ENCODE measurements at regions not wholly inside any gene's neighbourhood (a gene's known extent, or its start where the extent isn't known, plus 50 kb on each side); places are given as distances from the start of the nearest gene placed in this dataset.

DNA sequence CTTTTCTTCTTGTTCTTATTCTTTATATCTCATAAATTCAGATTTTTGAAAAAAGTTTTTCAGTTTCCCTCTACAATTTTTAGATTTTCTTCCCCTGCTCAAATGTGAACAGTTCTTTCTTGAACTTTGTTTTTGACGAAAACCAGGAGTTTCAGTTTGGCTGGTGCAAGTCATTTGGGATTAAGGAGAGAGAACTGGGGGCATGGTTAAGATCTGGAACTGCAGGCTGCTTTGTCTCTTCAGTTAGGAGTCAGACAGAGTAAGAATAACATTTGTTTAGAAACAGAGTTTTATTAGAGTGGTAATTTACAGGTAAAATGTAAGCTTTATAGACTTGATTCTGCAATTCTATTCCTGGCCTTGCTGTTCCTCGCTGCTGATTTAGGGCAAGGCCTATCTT lies 310.5 kb upstream of the C2CD4B start:
- TF ChIP-seq, protein P1, sequence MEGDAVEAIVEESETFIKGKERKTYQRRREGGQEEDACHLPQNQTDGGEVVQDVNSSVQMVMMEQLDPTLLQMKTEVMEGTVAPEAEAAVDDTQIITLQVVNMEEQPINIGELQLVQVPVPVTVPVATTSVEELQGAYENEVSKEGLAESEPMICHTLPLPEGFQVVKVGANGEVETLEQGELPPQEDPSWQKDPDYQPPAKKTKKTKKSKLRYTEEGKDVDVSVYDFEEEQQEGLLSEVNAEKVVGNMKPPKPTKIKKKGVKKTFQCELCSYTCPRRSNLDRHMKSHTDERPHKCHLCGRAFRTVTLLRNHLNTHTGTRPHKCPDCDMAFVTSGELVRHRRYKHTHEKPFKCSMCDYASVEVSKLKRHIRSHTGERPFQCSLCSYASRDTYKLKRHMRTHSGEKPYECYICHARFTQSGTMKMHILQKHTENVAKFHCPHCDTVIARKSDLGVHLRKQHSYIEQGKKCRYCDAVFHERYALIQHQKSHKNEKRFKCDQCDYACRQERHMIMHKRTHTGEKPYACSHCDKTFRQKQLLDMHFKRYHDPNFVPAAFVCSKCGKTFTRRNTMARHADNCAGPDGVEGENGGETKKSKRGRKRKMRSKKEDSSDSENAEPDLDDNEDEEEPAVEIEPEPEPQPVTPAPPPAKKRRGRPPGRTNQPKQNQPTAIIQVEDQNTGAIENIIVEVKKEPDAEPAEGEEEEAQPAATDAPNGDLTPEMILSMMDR (conservative IDR thresholded peaks at IDR 0.05; ENCODE audit: low read length): no peak
- no peak for TF ChIP-seq EZH2phosphoT487 (IDR thresholded peaks at IDR 0.05; ENCODE audit: borderline replicate concordance, low read depth, low read length)
- Histone ChIP-seq H3K9me2 (ENCODE audit: insufficient read depth, low read length) (no peaks in the 10 kb centered on the region), H3K9me3 (ENCODE audit: low read length) (no peaks in the 10 kb centered on the region), H2AFZ (ENCODE audit: low read length) (no peak overlapping the region), H4K20me1 (ENCODE audit: insufficient read depth, low read length) (no peaks in the 10 kb centered on the region), H3K4me2 (ENCODE audit: low read length) (no peak overlapping the region), H3K36me3 (ENCODE audit: insufficient read depth, low read length) (no peaks in the 10 kb centered on the region), H3K79me2 (ENCODE audit: insufficient read depth, low read depth, low read length) (no peaks in the 10 kb centered on the region), H3K4me3 (ENCODE audit: low read depth, low read length, poor library complexity, severe bottlenecking) (no peak overlapping the region), H3K27ac (ENCODE audit: low read depth, low read length, poor library complexity, severe bottlenecking) (no peak overlapping the region), H3K4me1 (ENCODE audit: insufficient read depth, low read length, poor library complexity, severe bottlenecking) (no peaks in the 10 kb centered on the region)
- ChIA-PET CTCF (ENCODE audit: unreplicated experiment) (no interaction called here), POLR2A (interaction anchor here (1.0 kb wide), 1 partner anchor 11 kb away, joined by 3 read pairs; no protein-coding TSS in a partner anchor)
- no TSS peak for BruUV-seq (replicated peaks)
- DNase-seq (ENCODE audit: low spot score): no peak
- intact Hi-C loops (cut with micrococcal nuclease; ENCODE audit: unreplicated experiment): no loop called here

DNA sequence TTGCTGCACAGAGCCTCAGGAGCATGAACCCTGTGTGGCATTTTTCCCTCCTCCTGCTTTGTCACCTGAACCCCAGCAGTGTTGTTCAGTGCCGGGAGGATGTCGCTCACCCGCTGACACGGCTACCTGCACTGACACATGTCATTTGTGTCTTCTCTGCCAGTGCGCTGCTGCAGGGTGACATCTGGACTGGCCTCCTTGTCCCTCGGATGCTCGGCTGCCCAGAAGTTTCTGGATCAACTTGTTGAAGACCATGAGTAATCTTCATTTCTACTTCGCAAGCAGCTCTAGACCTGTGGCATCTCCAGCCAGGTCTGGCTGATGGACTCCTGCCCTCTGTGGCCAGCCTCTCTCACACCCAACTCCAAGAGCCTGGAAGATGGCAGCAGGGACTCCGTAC lies 311.1 kb upstream of the C2CD4B start:
- DNase-seq (ENCODE audit: low spot score): no peak
- Histone ChIP-seq H3K27ac (ENCODE audit: low read depth, low read length, poor library complexity, severe bottlenecking) (no peak overlapping the region), H2AFZ (ENCODE audit: low read length) (no peak overlapping the region), H3K9me3 (ENCODE audit: low read length) (no peaks in the 10 kb centered on the region), H3K9me2 (ENCODE audit: insufficient read depth, low read length) (no peaks in the 10 kb centered on the region), H3K4me2 (ENCODE audit: low read length) (no peak overlapping the region), H3K79me2 (ENCODE audit: insufficient read depth, low read depth, low read length) (no peaks in the 10 kb centered on the region), H3K4me1 (ENCODE audit: insufficient read depth, low read length, poor library complexity, severe bottlenecking) (no peaks in the 10 kb centered on the region), H3K4me3 (ENCODE audit: low read depth, low read length, poor library complexity, severe bottlenecking) (no peak overlapping the region), H3K36me3 (ENCODE audit: insufficient read depth, low read length) (no peaks in the 10 kb centered on the region), H4K20me1 (ENCODE audit: insufficient read depth, low read length) (no peaks in the 10 kb centered on the region)
- ChIA-PET POLR2A (no interaction called here), CTCF (ENCODE audit: unreplicated experiment) (no interaction called here)
- BruUV-seq (replicated peaks): no TSS peak
- intact Hi-C loops (cut with micrococcal nuclease; ENCODE audit: unreplicated experiment): no loop called here
- TF ChIP-seq, protein P1 (conservative IDR thresholded peaks at IDR 0.05; ENCODE audit: low read length): no peak
- TF ChIP-seq EZH2phosphoT487 (IDR thresholded peaks at IDR 0.05; ENCODE audit: borderline replicate concordance, low read depth, low read length): no peak

DNA sequence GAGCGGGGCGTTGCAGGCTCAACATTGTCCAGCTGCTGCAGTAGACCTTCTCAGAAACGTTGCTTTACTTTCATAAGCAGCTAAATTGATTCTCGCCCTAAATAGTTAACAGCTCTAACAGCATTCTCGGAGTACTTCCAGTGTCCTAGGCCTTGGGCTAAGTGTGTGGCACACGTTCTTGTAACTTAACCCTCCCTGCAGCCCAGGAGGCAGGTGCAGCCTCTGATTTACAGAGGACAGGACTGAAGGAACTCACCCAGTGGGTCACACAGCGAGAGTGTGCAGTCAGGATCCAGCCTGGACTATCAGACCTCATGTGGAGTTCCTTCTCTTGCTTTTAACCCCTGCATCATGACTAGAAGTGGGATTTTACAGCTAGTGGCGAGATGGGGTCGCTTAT lies 312.8 kb upstream of the C2CD4B start:
- H3K36me3 ChIP-seq (ENCODE audit: insufficient read depth, low read length): no peaks in the 10 kb centered on the region
- no peak overlapping the region for H3K4me3 ChIP-seq (ENCODE audit: low read depth, low read length, poor library complexity, severe bottlenecking)
- no peak overlapping the region for H2AFZ ChIP-seq (ENCODE audit: low read length)

More for the DNA sequence above, 312.8 kb upstream of the C2CD4B start:
- no TSS peak for BruUV-seq (replicated peaks)
- H3K9me2 ChIP-seq (ENCODE audit: insufficient read depth, low read length): no peaks in the 10 kb centered on the region
- no peaks in the 10 kb centered on the region for H4K20me1 ChIP-seq (ENCODE audit: insufficient read depth, low read length)
- no peaks in the 10 kb centered on the region for H3K4me1 ChIP-seq (ENCODE audit: insufficient read depth, low read length, poor library complexity, severe bottlenecking)
- no peak for DNase-seq (ENCODE audit: low spot score)
- TF ChIP-seq, protein P1 (conservative IDR thresholded peaks at IDR 0.05; ENCODE audit: low read length): no peak
- TF ChIP-seq EZH2phosphoT487 (IDR thresholded peaks at IDR 0.05; ENCODE audit: borderline replicate concordance, low read depth, low read length): no peak
- no peak overlapping the region for H3K4me2 ChIP-seq (ENCODE audit: low read length)
- H3K79me2 ChIP-seq (ENCODE audit: insufficient read depth, low read depth, low read length): no peaks in the 10 kb centered on the region
- ChIA-PET POLR2A (no interaction called here), CTCF (ENCODE audit: unreplicated experiment) (no interaction called here)
- no peak overlapping the region for H3K27ac ChIP-seq (ENCODE audit: low read depth, low read length, poor library complexity, severe bottlenecking)
- no peaks in the 10 kb centered on the region for H3K9me3 ChIP-seq (ENCODE audit: low read length)
- intact Hi-C loops (cut with micrococcal nuclease; ENCODE audit: unreplicated experiment): no loop called here
